DMS53 treated with DMSO at 0.1 percent for 48 hours (cell line): ENCODE measurements at regions not wholly inside any gene's neighbourhood (a gene's known extent, or its start where the extent isn't known, plus 50 kb on each side); places are given as distances from the start of the nearest gene placed in this dataset.

Experiments
- DNase-seq: peaks from one replicate; lab custom pipeline; 2025; ENCODE audit not compliant: unreplicated experiment; lab: John Stamatoyannopoulos, UW

DNA sequence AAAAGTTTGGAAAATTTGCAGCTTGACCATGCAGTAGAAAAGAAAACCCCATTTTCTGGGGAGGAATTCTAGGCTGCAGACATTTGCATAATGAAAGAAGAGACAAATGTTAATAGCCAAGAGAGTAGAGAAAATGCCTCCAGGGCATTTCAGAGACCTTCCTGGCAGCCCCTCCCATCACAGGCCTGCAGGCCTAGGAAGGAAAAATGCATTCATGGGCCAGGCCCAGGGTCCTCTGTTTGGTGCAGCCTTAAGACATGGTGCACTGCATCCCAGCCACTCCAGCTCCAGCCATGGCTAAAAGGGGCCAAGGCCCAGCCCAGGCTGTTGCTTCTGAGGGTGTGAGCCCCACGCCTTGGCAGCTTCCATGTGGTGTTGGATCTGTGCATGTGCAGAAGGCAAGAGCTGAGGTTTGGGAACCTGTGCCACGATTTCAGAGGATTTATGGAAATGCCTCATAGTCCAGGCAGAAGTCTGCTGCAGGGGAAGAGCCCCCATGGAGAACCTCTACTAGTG is 75.0 kb upstream of the OR13F1 start:
- no peak for DNase-seq

DNA sequence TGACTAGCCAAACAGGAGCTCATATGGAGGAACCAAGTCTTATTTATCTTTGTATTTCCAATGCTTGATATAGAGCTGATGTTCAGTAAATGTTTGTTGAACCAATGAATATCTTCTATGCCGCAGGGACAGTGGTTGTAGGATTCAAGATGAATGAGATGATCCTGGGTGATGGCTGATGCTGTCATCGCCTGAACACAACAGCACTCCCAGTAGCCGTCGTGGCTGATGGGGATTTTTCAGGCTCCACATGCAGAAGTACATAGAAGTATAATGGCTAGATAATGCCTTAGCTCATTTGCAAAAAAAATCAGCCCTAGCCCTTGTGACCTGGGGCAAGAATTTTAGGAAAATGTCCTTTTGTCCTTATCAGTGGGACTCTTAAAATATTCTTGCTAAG is 69.0 kb upstream of the OR13F1 start:
- no peak for DNase-seq

DNA sequence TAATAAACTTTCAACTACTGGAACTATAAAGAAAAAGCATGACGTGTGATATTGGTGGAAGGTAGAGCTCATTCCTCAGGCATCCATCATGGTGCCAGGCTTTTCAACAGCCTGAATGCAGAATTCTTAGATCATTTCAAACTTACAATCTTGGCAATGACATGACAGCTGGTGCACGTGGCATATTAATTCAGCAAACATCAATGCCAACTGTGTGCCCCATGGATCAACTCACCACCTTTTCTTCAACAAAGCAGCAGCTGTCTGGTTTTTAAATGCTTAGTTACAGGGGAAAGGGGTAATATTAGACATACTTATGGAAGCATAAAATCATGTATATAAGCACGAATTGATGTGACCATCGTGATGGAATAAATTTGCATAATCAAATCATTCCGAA is 56.0 kb upstream of the OR13F1 start:
- DNase-seq = no peak
